H1 (cell line): ENCODE measurements at regions not wholly inside any gene's neighbourhood (a gene's known extent, or its start where the extent isn't known, plus 50 kb on each side); places are given as distances from the start of the nearest gene placed in this dataset.
A peak's percentile ranks its signal among the peaks of the same experiment; 100 is the strongest.

ENCODE experiments used
- CTCF ChIA-PET: fragments of 300-600 bp; sonication (Branson Sonifier 250); formaldehyde crosslinking; loops from one replicate; lab custom pipeline; 2021; ENCODE audit not compliant: partially characterized antibody; lab: Charles Lee
- POLR2A ChIA-PET: fragments of 300-600 bp; sonication (Branson Sonifier 250); formaldehyde crosslinking; loops from one replicate; lab custom pipeline; 2021; ENCODE audit warnings: inconsistent platforms; ENCODE audit not compliant: partially characterized antibody; lab: Charles Lee
- DNase-seq, 2 experiments: peaks; one replicate each; pipeline versions ENCODE4 v3.0.0 to v3.0.0-alpha.2; 2010 to 2022; ENCODE audit warnings: low spot score in 2 of 2, low read depth in 1 of 2, mixed read lengths in 1 of 2
- FAIRE-seq: peaks from 2 replicates; lab custom pipeline; 2011; peaks lifted over from hg19 to GRCh38; lab: Jason Lieb, UNC
- H2AFZ ChIP-seq: 2 replicates; pipeline ENCODE4 v1.8.1; 2012; ENCODE audit warnings: low read length, inconsistent platforms
- H2AK5ac ChIP-seq: 2 replicates; pipeline ENCODE4 v1.6.1; 2013; ENCODE audit warnings: low read depth, low read length
- H2BK120ac ChIP-seq: replicated peaks from 2 replicates; pipeline ENCODE3; 2013; ENCODE audit warnings: low read depth, low read length, inconsistent platforms
- H2BK12ac ChIP-seq: 2 replicates; pipeline ENCODE4 v1.6.1; 2013; ENCODE audit warnings: low read depth, low read length
- H2BK15ac ChIP-seq: 2 replicates; pipeline ENCODE4 v1.6.1; 2013; ENCODE audit warnings: low read length
- H2BK20ac ChIP-seq: 2 replicates; pipeline ENCODE4 v1.6.1; 2013; ENCODE audit warnings: low read length
- H2BK5ac ChIP-seq: 2 replicates; pipeline ENCODE4 v1.6.1; 2013; ENCODE audit warnings: low read depth, low read length
- H3K14ac ChIP-seq: 2 replicates; pipeline ENCODE4 v1.6.1; 2013; ENCODE audit warnings: inconsistent platforms; ENCODE audit not compliant: insufficient read length
- H3K18ac ChIP-seq: 2 replicates; pipeline ENCODE4 v1.6.1; 2013; ENCODE audit warnings: low read length; ENCODE audit errors: extremely low read depth
- H3K23ac ChIP-seq: 2 replicates; pipeline ENCODE4 v1.6.1; 2013; ENCODE audit warnings: inconsistent platforms; ENCODE audit not compliant: insufficient read length
- H3K23me2 ChIP-seq: 2 replicates; pipeline ENCODE4 v1.6.1; 2013; ENCODE audit warnings: low read depth, low read length
- H3K27ac ChIP-seq: 2 replicates; pipeline ENCODE4 v1.6.1; 2011; ENCODE audit warnings: low read depth, low read length, inconsistent platforms
- H3K27me3 ChIP-seq, 4 experiments: replicated peaks in 1 of 4; 1 replicate in 1 of 4; 2 replicates in 3 of 4; pipeline versions ENCODE4 v1.6.1 to v1.8.1; 2011 to 2013; ENCODE audit warnings: low read length in 3 of 4, mild to moderate bottlenecking in 3 of 4, inconsistent platforms in 2 of 4, mixed read lengths in 2 of 4, moderate library complexity in 1 of 4; ENCODE audit not compliant: control insufficient read depth in 3 of 4, insufficient read depth in 3 of 4; ENCODE audit errors: extremely low read depth in 1 of 4
- H3K36me3 ChIP-seq, 4 experiments: 2 replicates each; pipeline versions ENCODE4 v1.6.1 to v1.8.1; 2011 to 2013; ENCODE audit warnings: mild to moderate bottlenecking in 4 of 4, low read length in 3 of 4, moderate library complexity in 2 of 4, control low read depth in 1 of 4, inconsistent platforms in 1 of 4; ENCODE audit not compliant: insufficient read depth in 4 of 4, control insufficient read depth in 2 of 4
- H3K4ac ChIP-seq: replicated peaks from 2 replicates; pipeline ENCODE3; 2013; ENCODE audit warnings: low read length, low read depth, mixed read lengths, inconsistent platforms; ENCODE audit not compliant: insufficient read length
- H3K4me1 ChIP-seq, 4 experiments: replicated peaks in 1 of 4; 1 replicate in 1 of 4; 2 replicates in 3 of 4; pipeline versions ENCODE4 v1.6.1 to v1.8.1; 2011 to 2013; ENCODE audit warnings: low read length in 3 of 4, inconsistent platforms in 2 of 4, mixed read lengths in 1 of 4; ENCODE audit not compliant: insufficient read depth in 4 of 4, control insufficient read depth in 3 of 4
- H3K4me2 ChIP-seq, 2 experiments: 2 replicates each; pipeline versions ENCODE4 v1.6.1 to v1.8.1; 2011 to 2013; ENCODE audit warnings: low read depth in 2 of 2, low read length in 2 of 2, control low read depth in 1 of 2, inconsistent platforms in 1 of 2, mild to moderate bottlenecking in 1 of 2; ENCODE audit not compliant: insufficient read depth in 1 of 2
- H3K4me3 ChIP-seq, 4 experiments: fragments of 200-600, 300-600 bp in 1 of 4; sonication (generic), shearing (Covaris generic), sonication (Bioruptor Twin) in 1 of 4; 2 replicates each; pipeline versions ENCODE4 v1.5.1 to v1.8.1; 2011 to 2016; ENCODE audit warnings: low read length in 4 of 4, low read depth in 3 of 4, control low read depth in 2 of 4, inconsistent platforms in 2 of 4, mild to moderate bottlenecking in 2 of 4, mixed read lengths in 1 of 4, moderate library complexity in 1 of 4; ENCODE audit not compliant: insufficient read depth in 2 of 4; ENCODE audit errors: extremely low read depth in 1 of 4
- H3K56ac ChIP-seq: replicated peaks from 2 replicates; pipeline ENCODE3; 2013; ENCODE audit warnings: low read depth, mild to moderate bottlenecking, mixed read lengths, low read length, inconsistent platforms; ENCODE audit not compliant: insufficient read length
- H3K79me1 ChIP-seq: 2 replicates; pipeline ENCODE4 v1.6.1; 2013; ENCODE audit warnings: low read depth, low read length, control low read depth
- H3K79me2 ChIP-seq, 2 experiments: 2 replicates each; pipeline versions ENCODE4 v1.6.1 to v1.8.1; 2012 to 2013; ENCODE audit warnings: low read length in 2 of 2, mild to moderate bottlenecking in 2 of 2, inconsistent platforms in 1 of 2; ENCODE audit not compliant: insufficient read depth in 2 of 2, control insufficient read depth in 1 of 2
- H3K9ac ChIP-seq, 4 experiments: replicated peaks in 1 of 4; 1 replicate in 1 of 4; 2 replicates in 3 of 4; pipeline versions ENCODE4 v1.6.1 to v1.8.1; 2011 to 2013; ENCODE audit warnings: low read depth in 3 of 4, low read length in 3 of 4, control low read depth in 2 of 4, mild to moderate bottlenecking in 2 of 4, moderate library complexity in 2 of 4, inconsistent platforms in 1 of 4; ENCODE audit errors: extremely low read depth in 1 of 4
- H3K9me3 ChIP-seq, 2 experiments: 2 replicates each; pipeline versions ENCODE4 v1.6.1 to v1.8.1; 2012 to 2013; ENCODE audit warnings: mild to moderate bottlenecking in 2 of 2, moderate library complexity in 2 of 2, control low read depth in 1 of 2, inconsistent platforms in 1 of 2, low read depth in 1 of 2, low read length in 1 of 2, mixed read lengths in 1 of 2; ENCODE audit not compliant: insufficient read depth in 2 of 2
- H4K20me1 ChIP-seq, 2 experiments: replicated peaks in 1 of 2; 2 replicates each; pipeline versions ENCODE3 to v1.8.1; 2011 to 2013; ENCODE audit warnings: inconsistent platforms in 2 of 2, low read length in 2 of 2, mild to moderate bottlenecking in 1 of 2; ENCODE audit not compliant: insufficient read depth in 2 of 2, control insufficient read depth in 1 of 2
- H4K5ac ChIP-seq: 2 replicates; pipeline ENCODE4 v1.6.1; 2013; ENCODE audit warnings: low read length, low read depth, mixed read lengths, inconsistent platforms; ENCODE audit not compliant: insufficient read length
- H4K8ac ChIP-seq: 2 replicates; pipeline ENCODE4 v1.8.0; 2013; ENCODE audit warnings: mild to moderate bottlenecking, moderate library complexity, low read length, inconsistent platforms; ENCODE audit not compliant: insufficient read depth; ENCODE audit errors: extremely low read depth
- H4K91ac ChIP-seq: replicated peaks from 2 replicates; pipeline ENCODE3; 2013; ENCODE audit warnings: low read length, mixed read lengths, inconsistent platforms; ENCODE audit not compliant: insufficient read length
- FOSL1 ChIP-seq: IDR thresholded peaks from 2 replicates; pipeline ENCODE4 v1.6.1; 2011; ENCODE audit warnings: mild to moderate bottlenecking, low read depth, low read length, moderate library complexity; ENCODE audit not compliant: insufficient read depth
- KDM1A ChIP-seq: fragments of 200-600, 300-600 bp; sonication (generic); IDR thresholded peaks from 2 replicates; pipeline ENCODE4 v1.7.1; 2016; ENCODE audit warnings: mild to moderate bottlenecking, low read length, borderline replicate concordance
- PHF8 ChIP-seq: fragments of 200-600 bp; sonication (generic); conservative IDR thresholded peaks from 2 replicates; pipeline ENCODE4 v1.7.1; 2012; ENCODE audit warnings: low read depth, mild to moderate bottlenecking, inconsistent platforms, low read length, moderate library complexity
- SIRT6 ChIP-seq: IDR thresholded peaks from one replicate; pipeline ENCODE4 v1.7.1; 2012; ENCODE audit warnings: low read length, inconsistent platforms
- SP4 ChIP-seq: IDR thresholded peaks from 2 replicates; pipeline ENCODE4 v1.6.1; 2012; ENCODE audit warnings: low read length, inconsistent platforms
- TAF7 ChIP-seq: optimal IDR thresholded peaks from 2 replicates; pipeline ENCODE3; 2011; ENCODE audit warnings: low read depth, mild to moderate bottlenecking, inconsistent platforms, low read length, moderate library complexity, borderline replicate concordance
- TBP ChIP-seq: IDR thresholded peaks from 2 replicates; pipeline ENCODE4 v1.6.1; 2011; ENCODE audit warnings: low read depth, low read length, improper control_type of control experiment
- WGBS, 2 experiments: shearing (Covaris generic) in 1 of 2; methylation state at CpG; one replicate each; pipeline versions ENCODE4 v1.1.6 to v1.1.7; 2013 to 2015; ENCODE audit warnings: low lambda C conversion rate in 2 of 2, mixed read lengths in 2 of 2, inconsistent platforms in 1 of 2, low coverage in 1 of 2, missing lambda C conversion rate in 1 of 2; ENCODE audit not compliant: insufficient replicate concordance in 2 of 2, insufficient coverage in 1 of 2, insufficient read length in 1 of 2; ENCODE audit errors: extremely low coverage in 1 of 2, missing lambda C conversion rate in 1 of 2; 5-methylcytosine and 5-hydroxymethylcytosine counted together

DNA sequence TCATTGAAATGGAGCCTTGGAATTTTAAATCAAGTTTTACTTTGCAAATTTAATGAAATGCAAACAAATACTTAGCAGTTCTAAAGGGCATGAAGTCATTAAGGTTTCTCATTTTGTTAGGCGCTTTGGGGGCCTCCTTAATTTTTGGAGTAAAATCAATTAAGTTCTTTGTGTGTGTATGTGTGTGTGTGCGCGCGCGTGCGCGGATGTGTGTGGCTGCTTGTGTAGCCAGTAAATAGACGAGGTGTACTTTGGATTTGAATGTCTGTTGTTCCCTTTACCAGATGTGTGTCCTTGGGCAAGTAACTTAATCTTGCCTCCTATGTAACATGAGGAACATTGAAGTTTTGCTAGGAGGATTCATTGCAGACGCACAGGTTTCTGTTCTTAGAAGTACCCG, 1051.4 kb upstream of the EEF2KMT start:
- POLR2A ChIA-PET = no interaction called here

More for the DNA sequence above, 1051.4 kb upstream of the EEF2KMT start:
- Histone ChIP-seq H3K4me2 (no peak overlapping the region), H4K5ac (no peak overlapping the region), H2AK5ac (no peak overlapping the region; the same call in 1 of the 2 replicates), H2BK120ac (no peak overlapping the region), H2BK5ac (no peak overlapping the region), H4K91ac (no peak overlapping the region), H3K27me3 (no peaks in the 10 kb centered on the region), H3K9me3 (peaks cover 0 to 6% of the 10 kb centered on the region in 2 experiments; a peak in 1 of 4 replicates), H3K56ac (no peak overlapping the region), H3K18ac (0 out of 2 replicates have a peak overlapping the region, but pooled peaks have one; percentile 9), H3K23ac (no peak overlapping the region), H3K14ac (no peak overlapping the region), H4K8ac (no peak overlapping the region), H2AFZ (no peak overlapping the region)
- WGBS, 2 experiments = 95% methylated on average over 10 of the region's 10 CpGs; no CpG with 5 or more reads in 1 of the 2 experiments
- TF ChIP-seq TBP (no peak), SP4 (no peak), KDM1A (no peak), PHF8 (no peak), TAF7 (no peak), FOSL1 (no peak), SIRT6 (no peak)
- TF ChIP-seq, all 59 proteins: peak for 0
- H2BK12ac ChIP-seq = no peak overlapping the region
- no peak for FAIRE-seq
- H3K9ac ChIP-seq = no peak overlapping the region
- no peaks in the 10 kb centered on the region for H3K36me3 ChIP-seq
- H3K23me2 ChIP-seq = no peaks in the 10 kb centered on the region
- no peak for DNase-seq
- no peaks in the 10 kb centered on the region for H3K79me1 ChIP-seq
- no peak overlapping the region for H3K27ac ChIP-seq
- no peak overlapping the region for H2BK20ac ChIP-seq
- no peaks in the 10 kb centered on the region for H3K79me2 ChIP-seq
- no peaks in the 10 kb centered on the region for H4K20me1 ChIP-seq
- H3K4me3 ChIP-seq = no peak overlapping the region
- CTCF ChIA-PET = interaction anchor here (1.4 kb wide), 1 partner anchor 67 kb away, joined by 3 read pairs; no protein-coding TSS in a partner anchor
- peaks cover 0 to 8% (median 2%) of the 10 kb centered on the region in 4 experiments; a peak in 2 of 7 replicates for H3K4me1 ChIP-seq
- H2BK15ac ChIP-seq = no peak overlapping the region
- H3K4ac ChIP-seq = no peak overlapping the region
